HCT116 (cell line): ENCODE measurements at regions not wholly inside any gene's neighbourhood (a gene's known extent, or its start where the extent isn't known, plus 50 kb on each side); places are given as distances from the start of the nearest gene placed in this dataset.

Experiments used
- CTCF ChIP-seq, 3 experiments: fragments of 200-600 bp in 1 of 3; sonication (generic) in 1 of 3; IDR thresholded peaks in 2 of 3; conservative IDR thresholded peaks in 1 of 3; 2 replicates each; pipeline ENCODE4 v1.5.1; 2012 to 2017; ENCODE audit warnings: low read depth in 2 of 3, low read length in 2 of 3, antibody characterized with exemption in 1 of 3, borderline replicate concordance in 1 of 3, control low read depth in 1 of 3, mild to moderate bottlenecking in 1 of 3, mixed read lengths in 1 of 3, mixed run types in 1 of 3, moderate library complexity in 1 of 3; ENCODE audit not compliant: insufficient read depth in 1 of 3
- EGR1 ChIP-seq: IDR thresholded peaks from 2 replicates; pipeline ENCODE4 v1.6.1; 2012; ENCODE audit warnings: low read depth
- EZH2 ChIP-seq: fragments of 200-600 bp; sonication (generic); IDR thresholded peaks from 2 replicates; pipeline ENCODE4 v1.6.1; 2017; ENCODE audit warnings: antibody characterized with exemption, mixed run types
- EZH2phosphoT487 ChIP-seq: fragments of 200-600 bp; IDR thresholded peaks from 2 replicates; pipeline ENCODE4 v1.6.1; 2018; ENCODE audit warnings: antibody characterized with exemption, borderline replicate concordance
- POLR2A ChIP-seq: IDR thresholded peaks from 2 replicates; pipeline ENCODE4 v1.7.0; 2011; ENCODE audit warnings: borderline replicate concordance; ENCODE audit not compliant: insufficient read depth, insufficient read length; ENCODE audit errors: extremely low read depth
- POLR2AphosphoS5 ChIP-seq: IDR thresholded peaks from 2 replicates; pipeline ENCODE4 v1.6.1; 2011; ENCODE audit warnings: mild to moderate bottlenecking, low read depth, low read length, moderate library complexity
- SIN3A ChIP-seq: IDR thresholded peaks from 2 replicates; pipeline ENCODE4 v1.6.1; 2012; ENCODE audit warnings: low read depth
- SRF ChIP-seq: IDR thresholded peaks from 2 replicates; pipeline ENCODE4 v1.6.1; 2012; ENCODE audit warnings: low read depth
- TCF7L2 ChIP-seq: IDR thresholded peaks from 2 replicates; pipeline ENCODE4 v1.7.0; 2011; ENCODE audit warnings: borderline replicate concordance, inconsistent platforms; ENCODE audit not compliant: insufficient read depth, insufficient read length; ENCODE audit errors: extremely low read depth
- YY1 ChIP-seq: IDR thresholded peaks from 2 replicates; pipeline ENCODE4 v1.6.1; 2011; ENCODE audit warnings: low read length, low read depth, moderate library complexity, mild to moderate bottlenecking; ENCODE audit not compliant: insufficient replicate concordance; ENCODE audit errors: extremely low read depth
- ZFX ChIP-seq: fragments of 450-650 bp; IDR thresholded peaks from 2 replicates; pipeline ENCODE4 v1.6.1; 2017
- TF ChIP-seq, protein P1 (sequence below): IDR thresholded peaks from 2 replicates; pipeline ENCODE4 v1.6.1; 2012

GRCh38 chr9:81259896-81260295 lies 429.5 kb downstream of the TLE1 start:
- TF ChIP-seq EGR1, result no peak
- TF ChIP-seq YY1, result no peak
- TF ChIP-seq CTCF (IDR thresholded peaks at IDR 0.05 in 2 of 3, conservative IDR thresholded peaks at IDR 0.05 in 1 of 3; ENCODE audit: borderline replicate concordance in 1 of 3, insufficient read depth in 1 of 3, low read depth in 2 of 3, low read length in 2 of 3), result no peak
- TF ChIP-seq EZH2phosphoT487, result no peak
- TF ChIP-seq POLR2AphosphoS5, result no peak
- TF ChIP-seq ZFX, result no peak
- TF ChIP-seq, protein P1, sequence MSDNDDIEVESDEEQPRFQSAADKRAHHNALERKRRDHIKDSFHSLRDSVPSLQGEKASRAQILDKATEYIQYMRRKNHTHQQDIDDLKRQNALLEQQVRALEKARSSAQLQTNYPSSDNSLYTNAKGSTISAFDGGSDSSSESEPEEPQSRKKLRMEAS, result no peak
- TF ChIP-seq POLR2A, result no peak
- TF ChIP-seq TCF7L2, result no peak
- TF ChIP-seq SIN3A, result no peak
- no peak for TF ChIP-seq EZH2
- no peak for TF ChIP-seq SRF
